Pons (tissue), 1 donor: ENCODE measurements at regions not wholly inside any gene's neighbourhood (a gene's known extent, or its start where the extent isn't known, plus 50 kb on each side); places are given as distances from the start of the nearest gene placed in this dataset.
"Not testable (repeated sequence)": the region's sequence is repeated elsewhere in the genome, so short reads cannot be mapped to it uniquely, and the experiment has no call there.

Experiments used
- DNase-seq: peaks from one replicate; pipeline ENCODE4 v3.0.0-alpha.2; 2016; ENCODE audit warnings: low spot score

DNA sequence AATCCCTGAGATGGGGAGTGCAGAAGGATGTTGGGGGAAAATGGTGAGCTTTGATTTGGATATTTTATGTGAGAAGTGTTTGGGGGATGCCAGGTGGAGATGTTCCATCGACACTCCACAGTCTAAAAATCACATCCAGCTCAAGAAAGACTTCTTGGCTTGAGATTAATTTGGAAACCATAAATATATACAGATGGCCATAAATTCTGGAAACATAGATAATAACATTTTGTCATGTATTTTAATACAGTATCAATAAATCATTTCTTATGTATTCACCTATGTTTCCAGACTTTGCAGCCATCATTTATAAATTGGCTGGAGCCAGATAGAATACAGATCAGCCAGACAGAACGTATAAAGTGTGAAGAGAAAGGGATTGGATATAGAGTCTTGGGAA is 245.5 kb upstream of the DDHD1 start:
- no peak for DNase-seq

- DNase-seq, result not testable (repeated sequence)
Observed at GRCh38 chr14:53395267-53395666, 242.1 kb upstream of the DDHD1 start.

DNA sequence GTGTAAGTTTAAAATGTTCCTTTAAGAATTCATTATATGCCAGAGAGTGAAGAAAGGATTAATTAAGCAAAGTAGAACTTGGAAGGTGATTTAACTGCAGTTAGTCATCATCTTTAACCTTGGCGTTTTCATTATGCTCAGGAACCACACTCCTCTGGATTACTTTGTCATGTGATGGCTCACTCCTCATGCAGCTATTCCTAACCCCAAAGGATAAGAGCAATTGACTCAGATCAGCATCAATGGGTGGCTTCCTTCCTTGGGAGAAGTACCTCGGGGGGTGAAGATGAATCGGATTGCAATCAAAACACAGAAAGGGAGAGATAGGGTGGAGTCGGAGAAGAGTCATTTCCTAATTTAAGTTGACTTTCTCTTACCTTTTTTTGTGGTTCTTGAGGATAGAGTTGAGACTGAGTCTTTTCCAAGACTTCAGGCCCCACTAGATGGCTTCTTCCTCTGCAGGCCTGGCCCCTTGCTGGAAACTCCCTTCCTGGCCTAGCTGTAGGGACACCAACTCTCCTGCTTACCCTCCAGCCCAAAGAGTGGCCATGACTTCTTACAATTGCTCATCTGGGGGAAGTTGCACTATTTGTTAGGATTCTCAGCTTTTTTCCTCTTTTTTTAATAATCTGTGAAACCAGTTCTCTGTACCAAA is 238.6 kb upstream of the DDHD1 start:
- no peak for DNase-seq

DNA sequence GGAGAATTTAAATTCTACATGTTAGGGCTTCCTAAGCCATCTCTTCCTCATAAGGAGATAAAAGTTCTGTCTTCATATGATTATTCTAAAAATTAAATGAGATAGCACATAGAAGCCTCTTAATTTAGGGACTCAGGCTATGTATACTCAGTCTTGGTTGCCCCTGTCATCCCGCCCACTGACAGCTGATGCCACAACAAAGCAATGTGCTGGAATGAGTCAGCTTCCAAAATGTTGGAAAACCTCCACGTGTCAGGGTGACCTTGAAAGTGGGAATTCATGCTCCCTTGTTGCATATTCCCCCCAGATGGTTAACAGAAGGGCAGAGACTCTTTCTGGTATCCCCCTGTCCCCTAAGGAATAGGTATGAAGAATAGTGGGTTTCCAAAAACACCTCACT is 238.0 kb upstream of the DDHD1 start:
- no peak for DNase-seq

DNA sequence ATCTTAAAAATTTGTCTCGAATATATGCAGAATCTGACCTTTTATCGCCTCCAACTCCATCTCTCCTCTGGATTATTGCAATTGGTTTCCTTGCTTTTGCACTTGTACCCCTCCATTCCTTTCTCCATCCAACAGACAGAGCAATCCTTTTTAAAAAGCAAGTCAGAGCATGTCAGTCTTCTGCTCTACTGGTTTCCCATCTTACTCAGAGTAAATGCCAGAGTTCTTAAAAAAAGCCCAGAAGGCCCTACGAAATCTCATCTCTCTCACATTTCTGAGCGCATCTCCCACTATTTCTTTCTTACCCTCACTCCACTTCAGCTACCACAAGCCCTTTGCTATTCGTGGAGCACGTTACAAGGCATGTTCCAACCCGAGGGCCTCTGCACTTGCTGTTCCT is 236.9 kb upstream of the DDHD1 start:
- DNase-seq, result no peak

GRCh38 chr14:53389202-53389601 is 236.1 kb upstream of the DDHD1 start:
- DNase-seq, result no peak

- DNase-seq, result no peak
Observed at GRCh38 chr14:53386362-53386761, 233.2 kb upstream of the DDHD1 start.

- DNase-seq, result peak; percentile 8
Observed at GRCh38 chr14:53384536-53384935, 231.4 kb upstream of the DDHD1 start.

DNA sequence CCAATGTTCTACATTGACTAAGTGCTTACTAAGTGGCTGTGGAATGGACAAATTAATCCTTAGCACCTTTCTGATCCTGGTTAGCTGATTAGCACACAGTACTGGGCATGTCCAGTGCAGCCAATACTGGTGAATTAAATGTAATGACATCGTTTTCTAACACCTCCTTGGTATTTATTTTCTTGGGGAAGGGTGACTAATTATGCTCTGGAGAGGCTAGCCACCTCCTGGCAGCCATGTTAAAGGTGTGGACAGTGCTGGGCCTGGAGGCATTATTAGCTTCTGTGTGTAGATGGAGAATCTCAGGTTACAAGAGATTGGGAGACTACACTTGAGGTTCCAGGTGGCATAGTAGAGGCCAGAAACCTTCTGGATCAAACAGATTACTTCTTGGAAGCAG is 230.9 kb upstream of the DDHD1 start:
- no peak for DNase-seq

DNA sequence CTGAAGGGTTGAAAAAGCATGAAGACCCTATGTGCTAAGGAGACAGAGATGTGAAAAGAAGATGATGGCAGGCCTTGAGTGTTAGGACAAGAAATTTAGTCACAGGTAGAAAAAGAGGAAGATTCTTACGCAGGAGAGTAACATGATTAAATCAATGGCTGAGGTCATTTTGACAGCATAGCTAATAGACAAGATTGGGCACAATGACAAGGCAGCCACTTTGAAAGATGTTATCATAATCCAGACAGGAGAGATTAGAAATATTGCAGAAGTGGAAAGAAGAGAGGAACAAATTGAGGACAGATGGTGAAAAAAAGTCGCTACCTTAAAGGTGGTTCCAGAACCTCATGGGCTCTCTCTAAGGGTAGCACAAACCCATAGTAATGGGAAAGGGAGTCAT is 228.8 kb upstream of the DDHD1 start:
- DNase-seq, result no peak

DNA sequence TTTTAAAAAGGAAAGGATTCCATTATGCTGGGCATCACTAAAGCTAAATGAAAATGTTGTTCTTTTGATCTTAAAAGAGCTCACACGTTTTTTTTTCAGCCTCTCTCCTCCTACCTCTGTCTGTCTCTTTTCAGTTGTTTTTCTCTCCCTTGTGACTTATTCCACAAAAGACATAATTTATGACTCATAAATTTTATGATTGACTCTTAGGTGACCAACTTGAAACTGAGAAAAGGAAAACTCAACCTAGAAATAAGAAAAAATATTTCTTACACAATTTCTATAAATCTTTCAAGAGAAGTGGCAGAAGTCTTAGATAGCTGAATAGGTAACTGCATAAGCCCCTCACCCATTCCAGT is 227.7 kb upstream of the DDHD1 start:
- no peak for DNase-seq

DNA sequence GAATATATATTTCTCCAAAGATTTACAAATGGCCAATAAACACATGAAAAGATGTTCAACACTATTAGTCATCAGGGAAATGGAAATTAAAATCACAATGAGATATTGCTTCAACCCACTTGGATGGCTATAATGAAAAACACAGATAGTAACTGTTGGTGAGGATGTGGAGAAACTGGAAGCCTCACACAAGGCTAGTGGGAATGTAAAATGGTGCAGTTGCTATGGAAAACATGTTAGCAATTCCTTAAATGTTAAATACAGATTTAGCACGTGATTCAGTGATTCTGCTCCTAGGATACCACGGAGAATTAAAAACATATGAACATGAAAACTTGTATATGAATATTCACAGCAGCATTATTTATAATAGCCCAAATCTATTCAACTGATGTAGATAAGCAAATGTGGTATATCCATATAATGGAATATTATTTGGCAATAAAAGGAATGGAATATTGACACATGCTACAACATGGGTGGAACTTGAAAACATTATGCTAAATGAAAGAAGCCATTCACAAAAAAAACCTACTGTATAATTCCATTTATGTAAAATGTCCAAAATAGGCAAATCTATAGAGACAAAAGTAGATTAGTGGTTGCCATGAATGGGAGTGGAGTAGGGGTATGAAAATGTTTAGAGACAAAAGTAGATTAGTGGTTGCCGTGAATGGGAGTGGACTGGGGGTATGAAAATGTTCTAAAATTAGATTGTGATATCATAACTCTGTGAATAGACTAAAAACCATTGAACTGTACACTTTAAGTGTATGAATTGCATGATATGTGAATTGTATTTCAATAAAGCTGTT is 227.1 kb upstream of the DDHD1 start:
- DNase-seq, result no peak

DNA sequence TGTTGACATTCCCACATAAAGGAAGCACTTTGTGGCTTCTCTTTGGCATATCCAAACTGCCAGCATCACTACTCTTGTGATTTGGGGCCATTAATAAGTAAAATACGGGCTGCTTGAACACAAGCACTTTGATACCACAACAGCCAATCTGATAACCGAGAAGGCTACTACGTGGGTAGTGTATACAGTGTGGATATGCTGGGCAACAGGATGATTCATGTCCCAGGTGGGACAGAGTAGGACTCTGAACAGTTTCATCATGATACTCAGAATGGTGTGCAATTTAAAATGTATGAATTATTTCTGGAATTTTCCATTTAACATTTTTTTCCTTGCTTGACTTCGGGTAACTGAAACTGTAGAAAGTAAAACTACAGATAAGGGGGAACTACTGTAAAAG is 225.0 kb upstream of the DDHD1 start:
- no peak for DNase-seq

- DNase-seq, result no peak
Observed at GRCh38 chr14:53376064-53376463, 222.9 kb upstream of the DDHD1 start.

- DNase-seq, result no peak
Observed at GRCh38 chr14:53375599-53375998, 222.5 kb upstream of the DDHD1 start.

DNA sequence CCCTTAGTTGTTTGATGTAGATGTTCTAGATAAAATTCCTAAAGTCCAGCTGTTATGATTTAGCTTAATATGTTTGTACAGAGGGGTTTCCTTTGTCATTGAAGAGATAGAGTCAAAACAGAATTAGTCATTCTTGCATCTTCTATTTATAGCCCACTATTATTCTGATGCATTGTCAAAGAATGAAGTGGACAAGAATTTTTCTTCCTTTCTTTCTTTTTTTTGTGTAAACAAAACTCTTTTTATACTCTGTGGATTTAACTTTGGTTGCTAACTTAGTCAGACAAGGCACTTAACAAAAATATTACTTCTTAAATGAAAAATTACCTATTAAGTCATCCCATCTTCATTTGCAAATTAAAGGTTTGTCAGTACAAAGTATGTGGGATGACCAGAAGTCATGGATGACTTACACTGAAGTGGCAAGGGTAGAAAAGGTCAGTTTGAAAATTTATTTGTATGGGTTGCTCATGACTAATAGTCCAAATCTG is 215.6 kb upstream of the DDHD1 start:
- DNase-seq, result no peak

DNA sequence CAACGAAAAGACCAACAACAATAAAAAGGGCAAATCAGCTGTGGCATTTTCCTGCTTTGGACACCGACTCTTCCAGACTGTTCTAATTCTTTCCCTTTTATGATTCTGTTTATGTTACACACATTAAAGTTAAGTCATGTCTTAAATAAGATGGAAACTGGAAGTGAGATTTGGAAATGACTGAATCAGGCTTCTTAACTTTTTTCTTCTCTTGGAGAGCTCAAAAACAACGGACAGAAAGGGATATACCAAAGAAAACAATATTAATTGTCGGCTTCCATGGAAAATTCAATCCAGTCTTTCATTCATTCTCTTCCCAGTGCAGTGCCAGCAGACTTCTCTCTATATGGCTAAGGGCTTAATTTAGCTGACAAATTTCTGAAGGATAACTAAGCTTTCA is 214.9 kb upstream of the DDHD1 start:
- no peak for DNase-seq

GRCh38 chr14:53367644-53368026 is 214.5 kb upstream of the DDHD1 start:
- DNase-seq, result no peak

- no peak for DNase-seq
Observed at GRCh38 chr14:53365486-53366130, 212.5 kb upstream of the DDHD1 start.

GRCh38 chr14:53362916-53363315 is 209.8 kb upstream of the DDHD1 start:
- DNase-seq, result not testable (repeated sequence)

DNA sequence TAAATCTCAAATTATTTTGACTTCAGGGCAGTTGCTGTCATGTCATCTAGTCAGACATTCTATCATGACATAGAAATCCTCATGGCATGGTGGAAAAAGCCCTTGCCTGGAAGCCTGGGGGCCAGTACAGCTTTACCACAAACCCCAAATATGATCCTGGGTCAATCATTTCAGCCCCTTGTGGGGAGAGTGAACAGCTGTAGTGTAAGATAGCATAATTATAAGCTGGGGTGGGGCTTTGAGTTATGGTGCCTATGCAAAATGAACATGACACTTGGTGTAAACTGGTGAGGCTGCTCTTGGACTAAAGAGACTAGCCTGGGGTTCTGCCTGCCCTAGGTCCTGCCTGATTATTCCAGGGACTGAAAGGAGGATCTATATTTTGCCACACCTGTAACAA is 207.7 kb upstream of the DDHD1 start:
- DNase-seq, result no peak

GRCh38 chr14:53358166-53358565 is 205.0 kb upstream of the DDHD1 start:
- no peak for DNase-seq
